ENCODE measurements at regions not wholly inside any gene's neighbourhood (a gene's known extent, or its start where the extent isn't known, plus 50 kb on each side); places are given as distances from the start of the nearest gene placed in this dataset.
A peak's percentile ranks its signal among the peaks of the same experiment; 100 is the strongest.

- no peak for TF ChIP-seq PRDM6 (tag by site-specific recombination; IDR thresholded peaks at IDR 0.05)
- H3K4me1 ChIP-seq (ENCODE audit: control insufficient read depth, insufficient read depth, low read length), result no peaks in the 10 kb centered on the region
- no peak overlapping the region for H3K4me3 ChIP-seq (ENCODE audit: low read depth, low read length)
- H3K36me3 ChIP-seq (ENCODE audit: control insufficient read depth in 2 of 2, insufficient read depth in 1 of 2, low read length in 2 of 2), result no peaks in the 10 kb centered on the region
- H3K9me3 ChIP-seq (ENCODE audit: control insufficient read depth, insufficient read depth, low read depth, low read length), result no peaks in the 10 kb centered on the region
- no peak overlapping the region for H3K27ac ChIP-seq (ENCODE audit: extremely low read depth, low read depth, low read length)
- POLR2A ChIA-PET, result no interaction called here
- CTCF ChIA-PET, result interaction anchor here (0.6 kb wide), 1 partner anchor 287 kb away, joined by 3 read pairs; no protein-coding TSS in a partner anchor
Observed at GRCh38 chr11:69393178-69393832, 88.2 kb upstream of the LINC01488 start.

- TF ChIP-seq HOXA7 (CRISPR knock-in tag; IDR thresholded peaks at IDR 0.05; ENCODE audit: borderline replicate concordance) (no peak), KLF1 (tag by site-specific recombination; IDR thresholded peaks at IDR 0.05) (no peak), ZNF830 (tag by site-specific recombination; IDR thresholded peaks at IDR 0.05; ENCODE audit: low read depth) (no peak), ZNF558 (tag by site-specific recombination; IDR thresholded peaks at IDR 0.05) (no peak), ZNF214 (tag by site-specific recombination; IDR thresholded peaks at IDR 0.05; ENCODE audit: borderline replicate concordance) (no peak), ZNF549 (tag by site-specific recombination; IDR thresholded peaks at IDR 0.05) (no peak), ZNF121 (tag by site-specific recombination; IDR thresholded peaks at IDR 0.05) (no peak), SP2 (tag by site-specific recombination; IDR thresholded peaks at IDR 0.05) (no peak), ZNF449 (tag by site-specific recombination; IDR thresholded peaks at IDR 0.05) (no peak), KLF8 (tag by site-specific recombination; IDR thresholded peaks at IDR 0.05) (no peak), ZNF223 (tag by site-specific recombination; IDR thresholded peaks at IDR 0.05) (no peak), INSM2 (tag by site-specific recombination; IDR thresholded peaks at IDR 0.05) (no peak), ZSCAN5A (tag by site-specific recombination; IDR thresholded peaks at IDR 0.05) (no peak)
- CTCF ChIA-PET, result interaction anchor here (0.6 kb wide), 1 partner anchor 288 kb away, joined by 3 read pairs; no protein-coding TSS in a partner anchor
- no peaks in the 10 kb centered on the region for H3K9me3 ChIP-seq (ENCODE audit: control insufficient read depth, insufficient read depth, low read depth, low read length)
- no peaks in the 10 kb centered on the region for H3K36me3 ChIP-seq (ENCODE audit: control insufficient read depth in 2 of 2, insufficient read depth in 1 of 2, low read length in 2 of 2)
- no peaks in the 10 kb centered on the region for H3K4me1 ChIP-seq (ENCODE audit: control insufficient read depth, insufficient read depth, low read length)
- H3K4me3 ChIP-seq (ENCODE audit: low read depth, low read length), result no peak overlapping the region
- POLR2A ChIA-PET, result no interaction called here
- no peak overlapping the region for H3K27ac ChIP-seq (ENCODE audit: extremely low read depth, low read depth, low read length)
Observed at GRCh38 chr11:69393865-69394233, 87.6 kb upstream of the LINC01488 start.

GRCh38 chr11:69394234-69394868 lies 87.1 kb upstream of the LINC01488 start:
- H3K4me1 ChIP-seq (ENCODE audit: control insufficient read depth, insufficient read depth, low read length), result no peaks in the 10 kb centered on the region
- H3K4me3 ChIP-seq (ENCODE audit: low read depth, low read length), result no peak overlapping the region
- CTCF ChIA-PET, result no interaction called here
- H3K9me3 ChIP-seq (ENCODE audit: control insufficient read depth, insufficient read depth, low read depth, low read length), result no peaks in the 10 kb centered on the region
- no peaks in the 10 kb centered on the region for H3K36me3 ChIP-seq (ENCODE audit: control insufficient read depth in 2 of 2, insufficient read depth in 1 of 2, low read length in 2 of 2)
- POLR2A ChIA-PET, result no interaction called here
- H3K27ac ChIP-seq (ENCODE audit: extremely low read depth, low read depth, low read length), result no peak overlapping the region
- TF ChIP-seq ZNF707 (tag by site-specific recombination; IDR thresholded peaks at IDR 0.05), result no peak
- TF ChIP-seq PRDM2 (tag by site-specific recombination; IDR thresholded peaks at IDR 0.05; ENCODE audit: borderline replicate concordance), result no peak
- no peak for TF ChIP-seq ZNF777 (tag by site-specific recombination; IDR thresholded peaks at IDR 0.05; ENCODE audit: borderline replicate concordance)
- TF ChIP-seq ZNF623 (tag by site-specific recombination; IDR thresholded peaks at IDR 0.05), result peak; percentile 71

All from HEK293 (cell line).